Body of pancreas (tissue), 4 donors: ENCODE measurements at regions not wholly inside any gene's neighbourhood (a gene's known extent, or its start where the extent isn't known, plus 50 kb on each side); places are given as distances from the start of the nearest gene placed in this dataset.

Experiments
- CTCF ChIP-seq, 7 experiments: fragments of 450-650 bp in 4 of 7; fragments of 200-600 bp in 3 of 7; sonication (generic) in 3 of 7; IDR thresholded peaks; one replicate each; pipeline ENCODE4 v1.5.1; 2016 to 2019; ENCODE audit warnings: antibody characterized with exemption in 7 of 7
- POLR2A ChIP-seq, 3 donors: fragments of 450-650 bp; IDR thresholded peaks; one replicate each; pipeline ENCODE4 v1.6.1; 2016; ENCODE audit warnings: antibody characterized with exemption in 3 of 3, mild to moderate bottlenecking in 2 of 3

GRCh38 chr6:40968620-40969164 lies 70.3 kb downstream of the UNC5CL start:
- TF ChIP-seq POLR2A (IDR thresholded peaks at IDR 0.05): no peak
- no peak for TF ChIP-seq CTCF (IDR thresholded peaks at IDR 0.05)
